Loucy (cell line): ENCODE measurements at regions not wholly inside any gene's neighbourhood (a gene's known extent, or its start where the extent isn't known, plus 50 kb on each side); places are given as distances from the start of the nearest gene placed in this dataset.

Source experiments
- EZH2phosphoT487 ChIP-seq: fragments of 200-600 bp; IDR thresholded peaks from 2 replicates; pipeline ENCODE4 v1.6.1; 2018; ENCODE audit warnings: antibody characterized with exemption, mild to moderate bottlenecking, moderate library complexity, borderline replicate concordance
- TF ChIP-seq, protein P1 (sequence below): fragments of 200-600 bp; sonication (generic); conservative IDR thresholded peaks from 2 replicates; pipeline ENCODE4 v1.5.1; 2014; ENCODE audit warnings: mild to moderate bottlenecking, antibody characterized with exemption, low read length

DNA sequence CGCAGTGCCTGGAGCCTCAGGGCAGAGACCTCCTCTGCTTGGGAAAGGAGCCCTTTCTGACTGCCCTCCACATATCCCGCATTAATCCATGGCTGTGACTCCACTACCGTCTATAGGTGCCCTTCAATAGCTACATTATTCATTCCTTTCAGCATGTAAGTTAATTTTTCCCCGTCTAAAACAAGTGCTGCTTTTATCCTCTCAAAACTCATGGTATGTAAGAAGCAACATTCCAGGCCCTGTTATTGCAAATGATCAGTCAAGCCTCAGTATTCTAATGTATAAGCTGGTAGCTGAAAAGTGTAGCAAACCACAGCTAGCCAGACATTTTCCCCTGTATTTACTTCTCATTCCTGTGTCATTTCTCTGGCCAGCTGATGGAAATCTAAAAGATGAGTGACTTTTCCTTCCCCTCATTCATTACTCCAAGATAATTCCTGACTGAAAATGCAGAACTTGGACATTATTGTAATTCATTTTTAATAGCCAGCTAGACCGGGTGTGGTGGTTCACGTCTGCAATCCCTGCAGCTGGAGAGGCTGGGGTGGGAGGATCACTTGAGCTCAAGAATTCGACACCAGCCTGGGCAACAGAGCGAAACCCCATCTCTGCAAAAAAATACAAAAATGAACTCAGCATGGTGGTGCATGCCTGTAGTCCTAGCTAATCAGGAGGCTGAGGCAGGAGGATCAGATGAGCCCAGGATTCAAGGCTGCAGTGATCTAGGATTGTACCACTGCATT, 88.5 kb upstream of the SOD1 start:
- TF ChIP-seq, protein P1, sequence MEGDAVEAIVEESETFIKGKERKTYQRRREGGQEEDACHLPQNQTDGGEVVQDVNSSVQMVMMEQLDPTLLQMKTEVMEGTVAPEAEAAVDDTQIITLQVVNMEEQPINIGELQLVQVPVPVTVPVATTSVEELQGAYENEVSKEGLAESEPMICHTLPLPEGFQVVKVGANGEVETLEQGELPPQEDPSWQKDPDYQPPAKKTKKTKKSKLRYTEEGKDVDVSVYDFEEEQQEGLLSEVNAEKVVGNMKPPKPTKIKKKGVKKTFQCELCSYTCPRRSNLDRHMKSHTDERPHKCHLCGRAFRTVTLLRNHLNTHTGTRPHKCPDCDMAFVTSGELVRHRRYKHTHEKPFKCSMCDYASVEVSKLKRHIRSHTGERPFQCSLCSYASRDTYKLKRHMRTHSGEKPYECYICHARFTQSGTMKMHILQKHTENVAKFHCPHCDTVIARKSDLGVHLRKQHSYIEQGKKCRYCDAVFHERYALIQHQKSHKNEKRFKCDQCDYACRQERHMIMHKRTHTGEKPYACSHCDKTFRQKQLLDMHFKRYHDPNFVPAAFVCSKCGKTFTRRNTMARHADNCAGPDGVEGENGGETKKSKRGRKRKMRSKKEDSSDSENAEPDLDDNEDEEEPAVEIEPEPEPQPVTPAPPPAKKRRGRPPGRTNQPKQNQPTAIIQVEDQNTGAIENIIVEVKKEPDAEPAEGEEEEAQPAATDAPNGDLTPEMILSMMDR = no peak
- TF ChIP-seq EZH2phosphoT487 = no peak
